Activated gamma-delta T cell (primary cell): ENCODE measurements at regions not wholly inside any gene's neighbourhood (a gene's known extent, or its start where the extent isn't known, plus 50 kb on each side); places are given as distances from the start of the nearest gene placed in this dataset.
A peak's percentile ranks its signal among the peaks of the same experiment; 100 is the strongest.

Experiments
- DNase-seq: peaks from one replicate; lab custom pipeline; 2025; lab: John Stamatoyannopoulos, UW

DNA sequence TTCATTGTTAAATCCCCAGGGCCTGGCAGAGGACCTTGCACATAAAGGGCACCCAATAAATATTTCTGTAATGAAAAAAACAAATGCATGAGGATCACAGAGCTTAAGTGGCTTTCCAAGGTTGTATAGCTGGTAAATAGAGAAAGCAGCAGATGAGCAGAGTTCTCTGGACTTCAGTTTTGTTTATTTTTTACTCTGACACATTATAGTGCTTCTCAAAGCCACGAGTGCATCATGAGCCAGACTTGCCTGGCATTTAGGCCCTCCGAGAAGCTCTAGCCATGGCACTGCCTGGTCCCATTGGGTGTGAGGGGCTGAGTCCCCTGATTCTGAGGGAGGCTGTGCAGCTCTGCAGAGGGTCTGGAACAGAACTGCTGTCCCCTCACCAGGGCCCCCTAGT, 87.2 kb upstream of the ZNF32 start:
- no peak for DNase-seq

DNA sequence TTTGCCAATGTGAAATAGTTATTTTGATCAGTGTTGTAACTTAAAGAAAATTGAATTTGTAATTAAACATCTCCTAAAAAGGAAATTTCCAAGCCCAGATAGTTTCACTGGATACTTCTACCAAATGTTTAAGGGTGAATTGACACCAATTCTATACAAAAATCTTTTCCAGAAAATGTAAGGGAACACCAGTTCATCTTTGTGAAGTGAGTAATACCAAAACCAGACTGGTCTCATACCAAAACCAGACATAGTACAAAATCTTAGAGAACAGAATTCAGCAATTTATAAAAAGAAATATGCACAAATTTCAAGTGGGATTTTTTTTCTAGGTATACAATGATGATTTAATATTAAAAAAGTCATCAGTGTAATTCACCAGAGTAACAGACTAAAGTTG, 86.0 kb upstream of the ZNF32 start:
- DNase-seq, result no peak

DNA sequence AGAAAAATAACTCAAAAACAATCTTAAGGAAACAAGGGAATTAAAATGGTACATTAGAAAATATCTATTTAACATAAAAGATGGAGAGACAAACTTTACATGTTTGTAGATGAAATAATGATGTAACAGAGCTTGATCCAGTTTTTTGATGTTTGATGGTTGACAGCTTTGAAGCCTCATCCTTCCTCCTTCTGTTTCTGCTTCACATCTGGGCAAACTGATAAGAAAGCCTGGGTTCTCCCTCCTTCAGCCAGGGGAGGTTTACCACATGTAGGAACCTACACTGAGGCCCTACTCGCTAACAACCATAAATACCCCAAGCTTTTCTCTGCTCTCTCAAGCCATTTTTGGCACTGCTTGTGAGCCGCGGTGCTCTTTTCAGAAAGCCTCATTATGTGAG, 82.8 kb upstream of the ZNF32 start:
- no peak for DNase-seq

DNA sequence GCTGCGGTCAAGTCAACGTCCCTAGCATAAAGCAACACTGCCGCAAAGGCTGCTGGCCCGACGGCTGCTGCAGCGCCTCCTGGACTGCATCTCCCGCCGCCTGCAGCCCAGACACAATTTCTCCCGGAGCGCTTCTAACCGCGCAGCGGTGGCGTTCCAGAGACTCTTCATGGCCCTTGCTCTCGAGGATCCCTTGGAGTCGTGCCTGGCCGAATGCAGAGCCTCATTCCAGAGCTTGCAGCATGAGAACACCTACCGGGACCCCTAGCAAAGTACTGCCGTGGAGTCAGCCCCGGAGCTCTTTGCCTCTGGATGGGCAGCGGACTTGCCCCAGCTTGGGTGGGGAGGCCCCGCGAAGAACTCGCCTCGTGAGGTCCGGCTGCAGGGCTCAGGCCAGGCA, 79.7 kb upstream of the ZNF32 start:
- DNase-seq, result no peak

DNA sequence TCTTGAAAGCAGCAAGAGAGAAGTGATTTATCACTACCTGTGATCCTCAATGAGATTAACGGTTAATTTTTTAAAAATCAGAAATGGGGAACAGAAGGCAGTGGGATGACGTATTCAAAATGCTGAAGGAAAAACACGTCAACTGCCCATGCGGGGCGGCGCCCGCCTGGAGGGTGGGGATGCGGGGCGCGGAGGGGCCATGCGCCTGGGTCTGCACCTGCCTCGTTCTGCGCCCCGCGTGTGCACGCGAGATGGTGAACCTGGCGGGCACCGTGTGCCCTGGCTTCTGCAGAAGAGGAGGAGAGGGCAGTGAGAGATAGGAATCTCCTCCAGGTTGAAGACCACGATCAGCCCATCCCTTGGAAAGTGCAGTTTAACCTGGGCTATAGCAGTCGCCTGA, 79.3 kb upstream of the ZNF32 start:
- no peak for DNase-seq

DNA sequence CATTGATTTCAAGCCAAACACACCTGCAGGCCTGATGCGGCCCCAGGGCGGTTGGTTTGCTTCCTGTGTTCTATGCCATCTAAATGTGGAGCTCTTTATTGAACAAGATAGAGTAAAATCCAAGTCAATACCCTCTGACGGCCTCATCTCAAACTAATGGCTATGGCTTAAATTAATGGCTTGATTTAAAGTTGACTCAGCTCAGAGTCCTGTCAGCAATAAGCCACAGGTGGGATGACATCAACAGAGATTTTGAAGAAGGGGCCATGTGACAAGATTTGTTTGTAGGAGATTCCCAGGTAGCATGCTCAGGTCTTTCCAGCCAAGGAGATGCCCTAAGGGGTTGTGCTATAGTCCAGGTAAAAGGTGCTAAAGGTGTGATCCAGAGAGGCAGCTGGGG, 66.7 kb upstream of the ZNF32 start:
- no peak for DNase-seq

DNA sequence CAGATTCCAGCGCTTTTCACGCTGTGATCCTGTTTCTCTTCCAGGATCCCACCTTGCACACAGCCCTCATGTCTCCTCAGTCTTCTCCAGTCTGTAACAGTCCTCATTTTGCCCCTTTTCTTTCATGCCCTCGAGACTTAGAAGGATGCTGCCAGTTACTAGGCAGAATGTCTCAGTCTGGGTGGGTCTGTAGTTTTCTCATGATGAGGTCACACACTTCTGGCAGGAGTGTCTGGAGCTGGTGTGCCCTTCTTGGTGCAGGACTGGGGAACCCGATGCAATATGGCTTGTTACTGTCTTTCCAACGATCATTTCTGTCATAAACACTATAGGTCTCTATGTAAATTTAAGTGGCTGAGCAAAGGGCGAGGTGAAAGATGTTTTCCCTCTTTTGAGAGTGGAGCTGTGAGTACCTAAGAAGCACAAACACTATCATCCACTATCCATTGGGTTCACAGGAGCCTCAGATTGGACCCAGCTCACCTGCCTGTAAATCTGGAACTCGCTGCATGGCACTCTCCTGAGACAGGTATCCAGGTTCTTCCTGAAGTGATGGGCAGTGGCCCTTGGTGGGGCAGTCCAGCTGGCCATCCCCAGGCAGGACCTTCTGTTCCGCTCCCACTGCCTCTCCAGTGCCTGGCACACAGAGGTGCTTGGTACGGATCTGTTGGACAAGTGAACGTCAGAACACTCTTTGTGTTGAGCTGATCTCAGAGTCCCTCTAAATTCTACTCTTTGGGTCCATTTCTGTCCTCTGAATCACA, 64.3 kb upstream of the ZNF32 start:
- DNase-seq, result no peak

DNA sequence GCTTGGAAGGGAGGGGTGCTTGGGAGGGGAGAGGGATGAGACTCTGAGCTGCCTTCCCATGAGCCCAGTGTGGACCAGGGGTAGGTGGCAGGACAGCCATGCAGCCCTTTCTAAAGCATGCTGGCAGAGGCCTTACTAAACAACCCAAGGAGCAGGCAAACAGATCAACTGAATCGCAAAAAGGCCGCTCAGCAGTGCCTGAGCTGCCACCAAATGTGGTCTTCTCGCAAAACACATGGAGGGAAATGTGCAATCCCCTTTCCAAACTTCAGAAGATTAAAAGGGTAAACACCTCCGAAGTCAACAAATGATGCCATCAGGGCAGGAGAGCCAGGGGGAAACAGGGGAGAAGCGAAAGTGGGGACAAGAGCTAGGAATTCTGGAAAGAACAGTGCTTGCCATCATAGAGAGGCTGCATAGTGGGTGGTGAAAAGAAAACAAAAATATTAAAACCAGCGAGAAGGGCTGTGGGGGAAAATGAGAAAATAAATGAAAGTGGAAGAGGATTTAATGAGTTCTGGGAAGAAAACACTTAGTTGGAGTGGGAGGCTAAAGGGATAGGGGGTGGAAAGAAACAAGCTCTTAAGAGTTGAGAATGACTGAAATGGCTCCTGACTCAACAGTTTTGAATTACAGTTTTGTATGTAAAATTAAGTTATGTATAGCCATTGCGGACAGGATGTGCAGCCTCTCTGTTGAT, 62.2 kb upstream of the ZNF32 start:
- DNase-seq, result no peak

DNA sequence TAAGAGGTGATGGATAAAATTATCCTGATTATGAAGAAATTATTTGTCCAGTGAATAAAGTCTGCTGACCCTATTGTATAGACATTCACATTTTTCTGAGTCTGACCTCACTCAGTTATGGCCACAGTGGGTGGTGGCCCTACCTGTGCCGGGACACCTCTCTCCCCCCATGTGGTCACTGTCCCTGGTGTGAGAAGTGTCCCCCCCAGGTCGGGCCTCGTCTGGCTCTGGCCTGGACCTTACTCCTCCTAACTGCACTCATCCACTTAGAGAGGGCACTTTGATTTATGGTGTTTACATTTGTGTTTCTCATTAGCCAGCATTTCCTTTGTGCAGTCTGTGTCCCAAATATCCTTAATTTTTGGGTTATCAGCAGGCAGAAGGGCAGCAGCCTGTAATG, 59.6 kb upstream of the ZNF32 start:
- no peak for DNase-seq

DNA sequence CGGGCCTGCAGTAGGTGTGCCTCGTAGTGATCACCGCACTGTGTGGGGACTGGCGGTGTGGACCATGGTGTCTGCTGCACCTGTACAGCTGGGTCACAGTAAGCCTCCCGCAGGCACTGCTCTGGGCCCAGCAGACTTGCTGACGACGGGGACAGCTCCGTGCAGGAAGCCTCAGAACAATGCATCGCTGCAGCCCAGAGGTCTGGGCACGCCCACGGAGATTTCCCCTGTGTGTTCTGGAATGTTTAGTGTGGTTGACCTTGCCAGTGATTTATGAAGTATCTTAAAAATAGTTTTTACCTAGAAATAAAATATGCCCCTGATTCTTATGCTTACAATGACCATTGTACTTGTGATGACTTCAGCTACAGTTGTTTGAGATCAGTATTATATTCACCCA, 59.1 kb upstream of the ZNF32 start:
- DNase-seq, result no peak

DNA sequence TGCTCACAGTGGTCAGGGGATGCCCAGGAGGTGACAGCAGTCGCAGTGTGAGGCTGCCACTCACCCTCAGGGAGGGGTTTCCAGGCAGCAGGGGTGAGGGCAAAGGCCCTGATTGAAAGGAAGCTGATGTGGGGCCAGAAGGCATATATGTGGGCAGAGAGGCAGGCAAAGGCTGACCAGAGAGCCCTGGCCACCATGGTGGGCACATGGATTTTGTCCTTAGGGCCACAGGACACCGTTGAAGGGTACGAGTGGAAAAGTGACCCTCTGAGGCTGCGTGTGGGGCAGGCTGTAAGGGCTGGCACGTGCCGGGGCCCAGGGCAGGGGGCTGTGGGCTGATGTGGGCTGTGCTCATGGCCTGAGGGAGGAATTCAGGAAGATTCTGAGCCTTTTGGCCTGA, 57.5 kb upstream of the ZNF32 start:
- DNase-seq, result no peak

DNA sequence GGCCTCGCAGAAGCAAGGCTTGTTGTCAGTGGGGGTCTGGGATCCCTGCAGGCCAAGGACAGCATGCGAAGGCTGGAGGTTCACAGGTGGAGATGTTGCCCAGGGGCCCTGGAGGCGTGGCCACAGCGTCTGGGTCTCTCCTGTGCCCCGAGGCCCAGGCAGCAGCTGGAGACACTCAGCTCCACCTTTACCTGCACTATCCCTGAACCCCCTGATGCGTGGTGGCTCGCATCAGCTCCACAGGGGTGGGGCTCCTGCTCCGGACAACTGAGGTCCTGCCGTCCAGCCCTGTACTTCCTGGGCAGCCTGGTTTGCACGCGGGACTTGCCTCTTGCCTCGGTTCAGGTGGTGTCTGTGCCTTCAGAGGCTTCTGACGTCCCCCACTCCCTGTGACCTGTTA, 54.6 kb upstream of the ZNF32 start:
- no peak for DNase-seq

DNA sequence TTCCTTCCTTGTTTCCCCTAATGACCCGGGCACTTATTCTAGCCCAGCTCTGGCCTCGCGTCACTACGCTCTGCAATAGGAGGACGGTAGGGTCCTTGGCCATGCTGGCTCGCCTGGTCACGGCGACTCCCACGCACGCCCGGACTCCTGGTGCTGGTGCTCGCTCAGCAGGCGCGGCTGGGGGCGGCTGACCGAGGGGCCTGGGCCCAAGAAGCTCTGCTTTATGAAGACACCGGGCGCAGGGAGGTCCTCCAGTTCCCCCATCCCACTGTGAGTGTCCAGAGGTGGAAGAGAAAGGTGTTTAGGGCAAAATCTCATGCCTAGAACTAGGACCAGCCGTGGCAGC, 54.2 kb upstream of the ZNF32 start:
- peak; percentile 11 for DNase-seq

DNA sequence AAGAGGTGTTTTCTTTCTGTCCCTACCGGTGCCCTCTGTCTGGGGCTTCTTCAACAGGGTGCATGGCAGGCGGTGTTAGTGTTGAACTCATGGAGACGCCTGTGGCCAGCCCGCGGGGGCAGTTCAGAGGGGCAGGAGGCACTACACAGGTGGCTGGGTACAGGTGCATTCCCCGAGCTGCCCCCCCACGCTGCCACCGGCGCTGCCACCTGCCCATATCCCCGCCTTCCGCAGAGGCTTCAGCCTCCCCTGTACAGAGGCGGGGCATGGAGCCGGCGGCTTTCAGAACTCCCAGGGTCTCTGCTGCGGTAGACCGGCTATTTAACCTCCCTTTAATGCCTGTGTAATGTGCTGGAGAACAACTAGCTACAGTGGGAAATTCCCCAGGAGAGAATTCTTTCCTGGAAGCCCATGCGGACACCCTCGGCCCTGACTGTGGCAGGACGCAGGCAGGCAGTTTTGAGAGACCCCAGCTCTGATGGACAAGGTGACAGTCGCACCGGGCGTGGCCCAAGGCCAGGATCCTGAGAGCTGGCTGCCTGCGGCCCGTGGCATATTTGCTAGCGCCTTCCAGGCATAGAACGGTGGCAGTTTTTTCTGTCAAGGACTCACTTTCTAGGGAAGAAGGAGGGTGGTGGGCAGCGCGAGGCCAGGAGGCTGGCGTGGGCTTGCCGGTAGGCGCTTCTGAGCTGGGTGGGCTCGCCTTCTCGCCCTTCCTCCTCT, 53.7 kb upstream of the ZNF32 start:
- DNase-seq, result no peak

DNA sequence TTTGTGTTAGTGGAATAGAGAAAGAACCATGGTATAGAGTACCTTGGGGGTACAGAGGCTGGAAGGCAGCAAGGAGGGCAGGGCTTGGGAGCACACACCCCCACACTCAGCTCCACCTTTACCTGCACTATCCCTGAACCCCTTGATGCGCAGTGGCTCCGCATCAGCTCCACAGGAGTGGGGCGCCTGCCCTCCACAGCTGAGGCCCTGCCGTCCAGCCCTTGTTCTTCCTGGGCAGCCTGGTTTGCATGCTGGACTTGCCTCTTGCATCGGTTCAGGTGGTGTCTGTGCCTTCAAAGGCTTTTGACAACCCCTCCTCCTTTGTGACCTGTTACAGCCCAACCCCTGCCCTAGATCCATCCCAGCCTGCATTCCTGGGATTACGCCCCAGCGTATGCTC, 52.6 kb upstream of the ZNF32 start:
- DNase-seq, result no peak

DNA sequence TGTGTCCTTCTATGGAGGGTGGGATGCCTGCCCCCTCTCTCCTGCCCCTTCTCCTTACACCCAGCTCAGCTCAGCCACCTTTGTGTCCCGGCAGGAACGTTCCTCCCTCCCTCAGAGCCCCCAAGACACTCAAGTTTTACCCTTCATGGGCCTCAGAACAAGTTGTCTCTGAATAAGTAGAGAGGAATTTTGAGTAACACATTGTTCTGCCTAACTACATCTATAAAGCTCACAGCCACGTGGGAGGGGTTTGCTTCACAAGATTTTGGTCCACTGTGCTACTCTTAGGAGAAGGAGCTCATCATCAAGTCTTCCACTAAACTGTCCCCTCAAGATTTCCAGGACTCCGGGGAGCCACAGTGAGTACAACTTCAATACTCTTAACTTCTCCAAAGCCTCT, 51.6 kb upstream of the ZNF32 start:
- no peak for DNase-seq

DNA sequence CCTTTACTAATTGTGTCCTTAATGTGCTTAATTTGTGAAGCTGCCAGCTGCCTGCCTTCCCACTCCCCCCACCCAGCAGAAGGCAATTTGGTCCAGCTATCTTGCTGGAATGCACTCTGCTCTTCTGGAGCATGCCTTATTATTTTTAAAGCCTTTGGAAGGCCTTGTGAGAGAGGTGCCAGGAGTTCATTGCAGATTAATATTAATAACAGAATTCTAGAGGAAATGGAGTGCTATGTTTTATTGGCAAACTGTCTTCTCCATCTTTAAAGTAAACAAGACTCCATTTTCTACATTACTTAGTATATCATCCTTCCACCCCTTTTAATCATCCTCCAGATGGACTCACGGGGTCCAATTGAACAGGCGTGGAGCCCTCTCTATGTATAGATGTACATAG, 50.8 kb upstream of the ZNF32 start:
- no peak for DNase-seq
